ENCODE measurements at regions not wholly inside any gene's neighbourhood (a gene's known extent, or its start where the extent isn't known, plus 50 kb on each side); places are given as distances from the start of the nearest gene placed in this dataset.

GRCh38 chr10:128898133-128898915 lies 568.7 kb upstream of the MGMT start:
- WGBS (ENCODE audit: low lambda C conversion rate, missing lambda C conversion rate) = 55% methylated on average over 10 of the region's 10 CpGs
- Histone ChIP-seq H4K20me1 (ENCODE audit: insufficient read depth, poor library complexity, severe bottlenecking) (no peaks in the 10 kb centered on the region), H3K4me2 (peak overlapping the region; percentile 56), H3K27ac (peak overlapping the region; percentile 18), H3K4me3 (no peak overlapping the region), H3K9me2 (replicated peaks; ENCODE audit: insufficient read depth) (no peaks in the 10 kb centered on the region), H3K27me3 (peaks cover 29% of the 10 kb centered on the region), H2AFZ (no peak overlapping the region), H3K79me2 (no peaks in the 10 kb centered on the region), H3K4me1 (ENCODE audit: insufficient read depth) (no peaks in the 10 kb centered on the region), H3K36me3 (replicated peaks; ENCODE audit: insufficient read depth, low read depth) (no peaks in the 10 kb centered on the region), H3K9me3 (ENCODE audit: low read depth) (no peaks in the 10 kb centered on the region)
- TF ChIP-seq CTCF (IDR thresholded peaks at IDR 0.05; ENCODE audit: poor library complexity) (no peak), EZH2 (IDR thresholded peaks at IDR 0.05; ENCODE audit: borderline replicate concordance) (no peak), EZH2phosphoT487 (IDR thresholded peaks at IDR 0.05; ENCODE audit: low read depth, severe bottlenecking, unreplicated experiment) (no peak)
- no peak for DNase-seq (ENCODE audit: low spot score)

GRCh38 chr10:128898916-128899195 lies 568.2 kb upstream of the MGMT start:
- WGBS (ENCODE audit: low lambda C conversion rate, missing lambda C conversion rate) = 93% methylated on average over 1 of the region's 1 CpG
- Histone ChIP-seq H3K27me3 (peaks cover 31% of the 10 kb centered on the region), H4K20me1 (ENCODE audit: insufficient read depth, poor library complexity, severe bottlenecking) (no peaks in the 10 kb centered on the region), H3K9me3 (ENCODE audit: low read depth) (no peaks in the 10 kb centered on the region), H3K79me2 (no peaks in the 10 kb centered on the region), H3K4me3 (no peak overlapping the region), H3K4me1 (ENCODE audit: insufficient read depth) (no peaks in the 10 kb centered on the region), H2AFZ (no peak overlapping the region), H3K27ac (no peak overlapping the region), H3K9me2 (replicated peaks; ENCODE audit: insufficient read depth) (no peaks in the 10 kb centered on the region), H3K4me2 (no peak overlapping the region), H3K36me3 (replicated peaks; ENCODE audit: insufficient read depth, low read depth) (no peaks in the 10 kb centered on the region)
- DNase-seq (ENCODE audit: low spot score) = no peak
- TF ChIP-seq EZH2phosphoT487 (IDR thresholded peaks at IDR 0.05; ENCODE audit: low read depth, severe bottlenecking, unreplicated experiment) (no peak), CTCF (IDR thresholded peaks at IDR 0.05; ENCODE audit: poor library complexity) (no peak), EZH2 (IDR thresholded peaks at IDR 0.05; ENCODE audit: borderline replicate concordance) (no peak)

- no peaks in the 10 kb centered on the region for H3K36me3 ChIP-seq (replicated peaks; ENCODE audit: insufficient read depth, low read depth)
- no peak for DNase-seq (ENCODE audit: low spot score)
- no peak overlapping the region for H3K27ac ChIP-seq
- H3K9me2 ChIP-seq (replicated peaks; ENCODE audit: insufficient read depth) = no peaks in the 10 kb centered on the region
- H3K79me2 ChIP-seq = no peaks in the 10 kb centered on the region
- no peaks in the 10 kb centered on the region for H4K20me1 ChIP-seq (ENCODE audit: insufficient read depth, poor library complexity, severe bottlenecking)
- no peaks in the 10 kb centered on the region for H3K9me3 ChIP-seq (ENCODE audit: low read depth)
- H3K27me3 ChIP-seq = peaks cover 31% of the 10 kb centered on the region
- no peak overlapping the region for H3K4me2 ChIP-seq
- 90% methylated on average over 4 of the region's 4 CpGs for WGBS (ENCODE audit: low lambda C conversion rate, missing lambda C conversion rate)
- no peaks in the 10 kb centered on the region for H3K4me1 ChIP-seq (ENCODE audit: insufficient read depth)
- H3K4me3 ChIP-seq = no peak overlapping the region
- H2AFZ ChIP-seq = no peak overlapping the region
- TF ChIP-seq CTCF (IDR thresholded peaks at IDR 0.05; ENCODE audit: poor library complexity) = no peak
- no peak for TF ChIP-seq EZH2phosphoT487 (IDR thresholded peaks at IDR 0.05; ENCODE audit: low read depth, severe bottlenecking, unreplicated experiment)
- no peak for TF ChIP-seq EZH2 (IDR thresholded peaks at IDR 0.05; ENCODE audit: borderline replicate concordance)
These were observed 566.6 kb upstream of the MGMT start for GRCh38 chr10:128900456-128900855.
